Gastroesophageal sphincter (tissue), 3 donors: ENCODE measurements at regions not wholly inside any gene's neighbourhood (a gene's known extent, or its start where the extent isn't known, plus 50 kb on each side); places are given as distances from the start of the nearest gene placed in this dataset.

Experiments
- CTCF ChIP-seq, 4 experiments: fragments of 200-600 bp in 2 of 4; fragments of 450-650 bp in 2 of 4; sonication (generic) in 1 of 4; IDR thresholded peaks; one replicate each; pipeline ENCODE4 v1.5.1; 2017 to 2019; ENCODE audit warnings: antibody characterized with exemption in 4 of 4, mild to moderate bottlenecking in 2 of 4, moderate library complexity in 2 of 4
- EP300 ChIP-seq: sonication (generic); formaldehyde crosslinking; IDR thresholded peaks from one replicate; pipeline ENCODE4 v1.6.1; 2017; ENCODE audit warnings: antibody characterized with exemption, mild to moderate bottlenecking
- POLR2A ChIP-seq, 2 donors: fragments of 450-650 bp; IDR thresholded peaks; one replicate each; pipeline ENCODE4 v1.6.1; 2017; ENCODE audit warnings: antibody characterized with exemption in 2 of 2, mild to moderate bottlenecking in 2 of 2, moderate library complexity in 1 of 2
- POLR2AphosphoS5 ChIP-seq: sonication (generic); formaldehyde crosslinking; IDR thresholded peaks from one replicate; pipeline ENCODE4 v1.6.1; 2017; ENCODE audit warnings: antibody characterized with exemption

- TF ChIP-seq CTCF (IDR thresholded peaks at IDR 0.05): no peak
- TF ChIP-seq POLR2A (IDR thresholded peaks at IDR 0.05): no peak
- no peak for TF ChIP-seq POLR2AphosphoS5
- no peak for TF ChIP-seq EP300
Observed at GRCh38 chr7:20475756-20476155, 139.7 kb upstream of the ABCB5 start.
